CD14-positive monocyte (primary cell): ENCODE measurements at regions not wholly inside any gene's neighbourhood (a gene's known extent, or its start where the extent isn't known, plus 50 kb on each side); places are given as distances from the start of the nearest gene placed in this dataset.

ENCODE experiments used
- DNase-seq, 3 donors: peaks; one replicate each; pipeline ENCODE4 v3.0.0-alpha.2; 2011 to 2022
- H2AFZ ChIP-seq: 2 replicates; pipeline ENCODE4 v1.6.0; 2012; ENCODE audit warnings: mild to moderate bottlenecking, low read depth, low read length, inconsistent platforms; ENCODE audit not compliant: insufficient read depth, poor library complexity, severe bottlenecking
- H3K27ac ChIP-seq, 2 donors: 1 replicate in 1 of 2; 2 replicates in 1 of 2; pipeline ENCODE4 v1.5.1; 2012 to 2013; ENCODE audit warnings: low read length in 2 of 2, control low read depth in 1 of 2, inconsistent platforms in 1 of 2, low read depth in 1 of 2, mild to moderate bottlenecking in 1 of 2
- H3K27me3 ChIP-seq, 2 donors: one replicate each; pipeline versions ENCODE4 v1.6.0 to v1.6.1; 2011 to 2013; ENCODE audit warnings: low read length in 2 of 2; ENCODE audit not compliant: control insufficient read depth in 2 of 2, insufficient read depth in 2 of 2
- H3K36me3 ChIP-seq, 2 donors: replicated peaks in 1 of 2; 1 replicate in 1 of 2; 2 replicates in 1 of 2; pipeline versions ENCODE4 v1.5.1 to v1.6.1; 2012 to 2013; ENCODE audit warnings: low read length in 2 of 2, control low read depth in 1 of 2, inconsistent platforms in 1 of 2, mild to moderate bottlenecking in 1 of 2; ENCODE audit not compliant: insufficient read depth in 2 of 2, control insufficient read depth in 1 of 2
- H3K4me1 ChIP-seq, 2 donors: 1 replicate in 1 of 2; 2 replicates in 1 of 2; pipeline versions ENCODE4 v1.5.1 to v1.6.1; 2012 to 2013; ENCODE audit warnings: low read length in 2 of 2, control low read depth in 1 of 2, inconsistent platforms in 1 of 2, mild to moderate bottlenecking in 1 of 2, moderate library complexity in 1 of 2; ENCODE audit not compliant: insufficient read depth in 2 of 2, control insufficient read depth in 1 of 2
- H3K4me2 ChIP-seq: replicated peaks from 2 replicates; pipeline ENCODE3; 2012; ENCODE audit warnings: low read length, moderate library complexity, mild to moderate bottlenecking; ENCODE audit not compliant: poor library complexity, severe bottlenecking; ENCODE audit errors: extremely low read depth
- H3K4me3 ChIP-seq, 3 experiments: fragments of 200-600 bp in 1 of 3; sonication (generic) in 1 of 3; replicated peaks in 1 of 3; 1 replicate in 2 of 3; 2 replicates in 1 of 3; pipeline ENCODE4 v1.5.1; 2011 to 2013; ENCODE audit warnings: low read length in 3 of 3, mild to moderate bottlenecking in 3 of 3, control low read depth in 2 of 3, low read depth in 2 of 3, inconsistent platforms in 1 of 3, moderate library complexity in 1 of 3
- H3K79me2 ChIP-seq: 2 replicates; pipeline ENCODE4 v1.6.0; 2012; ENCODE audit warnings: mild to moderate bottlenecking, control low read depth, inconsistent platforms, low read length, moderate library complexity; ENCODE audit not compliant: insufficient read depth
- H3K9ac ChIP-seq: 2 replicates; pipeline ENCODE4 v1.6.0; 2017; ENCODE audit warnings: low read length, mild to moderate bottlenecking; ENCODE audit not compliant: insufficient read depth, poor library complexity, severe bottlenecking
- H3K9me3 ChIP-seq, 2 donors: replicated peaks in 1 of 2; 1 replicate in 1 of 2; 2 replicates in 1 of 2; pipeline versions ENCODE4 v1.5.1 to v1.6.1; 2012 to 2013; ENCODE audit warnings: low read length in 2 of 2, control low read depth in 1 of 2; ENCODE audit not compliant: control insufficient read depth in 1 of 2, insufficient read depth in 1 of 2
- H4K20me1 ChIP-seq: 2 replicates; pipeline ENCODE4 v1.6.0; 2012; ENCODE audit warnings: mild to moderate bottlenecking, low read length, control low read depth, moderate library complexity; ENCODE audit not compliant: insufficient read depth
- H3K27ac Mint-ChIP-seq, 7 donors: one replicate each; pipeline ENCODE4 v1.8.0; 2020; ENCODE audit warnings: mild to moderate bottlenecking in 7 of 7, mixed read lengths in 7 of 7, moderate library complexity in 6 of 7, inconsistent platforms in 2 of 7
- H3K27me3 Mint-ChIP-seq, 3 donors: one replicate each; pipeline ENCODE4 v1.8.0; 2021 to 2022; ENCODE audit warnings: low read depth in 3 of 3, mild to moderate bottlenecking in 3 of 3, mixed read lengths in 3 of 3, moderate library complexity in 3 of 3, inconsistent platforms in 1 of 3
- H3K36me3 Mint-ChIP-seq, 2 donors: one replicate each; pipeline ENCODE4 v1.8.0; 2020; ENCODE audit warnings: mixed read lengths in 2 of 2, inconsistent platforms in 1 of 2, mild to moderate bottlenecking in 1 of 2
- H3K4me1 Mint-ChIP-seq: one replicate; pipeline ENCODE4 v1.8.0; 2020; ENCODE audit warnings: mild to moderate bottlenecking, mixed read lengths
- H3K4me3 Mint-ChIP-seq, 2 donors: one replicate each; pipeline ENCODE4 v1.8.0; 2020; ENCODE audit warnings: mild to moderate bottlenecking in 2 of 2, mixed read lengths in 2 of 2, moderate library complexity in 1 of 2
- H3K9me3 Mint-ChIP-seq, 7 donors: one replicate each; pipeline ENCODE4 v1.8.0; 2020 to 2022; ENCODE audit warnings: mixed read lengths in 7 of 7, mild to moderate bottlenecking in 6 of 7, moderate library complexity in 6 of 7, inconsistent platforms in 2 of 7
- WGBS: methylation state at CpG from one replicate; pipeline ENCODE4 v1.1.5; 2013; ENCODE audit warnings: missing lambda C conversion rate; ENCODE audit not compliant: insufficient coverage; 5-methylcytosine and 5-hydroxymethylcytosine counted together
- intact Hi-C, 2 donors: fragments of 100-400 bp; cut with micrococcal nuclease; formaldehyde crosslinking; loops; one replicate each; pipeline versions ENCODE4 v1.15.0 to v1.15.1; 2023
- TF ChIP-seq, protein P1 (sequence below): fragments of 200-600 bp; IDR thresholded peaks from one replicate; pipeline ENCODE4 v1.8.0; 2022; ENCODE audit warnings: antibody characterized with exemption, mild to moderate bottlenecking

DNA sequence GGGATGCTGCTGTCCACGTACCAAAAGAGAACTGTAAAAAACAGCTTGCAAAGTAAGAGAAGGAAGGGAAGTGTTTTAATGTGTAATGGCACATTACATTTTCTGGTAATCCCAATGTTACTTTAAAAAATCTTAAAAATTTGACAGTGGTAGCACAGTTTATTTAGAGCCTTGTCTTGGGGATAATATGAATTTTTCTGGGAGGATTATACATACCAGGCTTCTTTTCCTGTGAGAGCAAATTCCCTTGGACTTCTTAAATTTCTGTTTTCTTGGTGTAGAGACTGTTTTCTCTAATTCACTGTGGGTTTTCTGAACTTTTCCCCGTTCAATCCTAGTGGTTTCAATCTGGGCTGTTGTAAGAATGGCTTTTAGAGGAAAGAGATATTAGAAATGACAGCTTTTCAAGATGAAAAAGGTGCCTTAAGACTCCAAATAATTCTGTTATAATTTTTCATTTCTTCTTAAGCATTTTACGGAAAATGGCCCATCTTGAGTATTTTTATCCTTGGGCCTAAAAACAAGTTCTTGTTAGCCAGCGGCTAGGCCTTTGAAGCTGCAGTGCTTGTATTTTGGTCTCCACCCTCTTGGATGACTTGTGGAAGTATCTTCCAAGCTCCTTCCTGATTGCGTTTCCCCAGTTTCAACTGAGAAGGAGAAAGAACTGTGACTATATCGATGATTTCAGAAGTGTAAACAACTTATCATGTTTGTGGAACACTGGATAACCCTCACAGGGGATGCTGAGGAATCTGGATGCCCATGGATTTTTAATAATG lies 70.0 kb downstream of the LEPR start:
- intact Hi-C loops = no loop called here
- H3K4me1 ChIP-seq = no peaks in the 10 kb centered on the region
- no peaks in the 10 kb centered on the region for H4K20me1 ChIP-seq
- H3K4me3 Mint-ChIP-seq = no peak overlapping the region
- no peak overlapping the region for H3K4me3 ChIP-seq
- no peaks in the 10 kb centered on the region for H3K36me3 Mint-ChIP-seq
- no peak overlapping the region for H2AFZ ChIP-seq
- no peak overlapping the region for H3K4me2 ChIP-seq
- H3K79me2 ChIP-seq = no peaks in the 10 kb centered on the region
- no peaks in the 10 kb centered on the region for H3K27me3 ChIP-seq
- no peak overlapping the region for H3K27ac Mint-ChIP-seq
- no peaks in the 10 kb centered on the region for H3K36me3 ChIP-seq
- no peak for DNase-seq
- H3K4me1 Mint-ChIP-seq = no peaks in the 10 kb centered on the region
- H3K9me3 Mint-ChIP-seq = peaks cover 0 to 2% (median 0%) of the 10 kb centered on the region in 7 donors
- 80% methylated on average over 2 of the region's 6 CpGs for WGBS
- H3K27me3 Mint-ChIP-seq = no peaks in the 10 kb centered on the region
- no peak overlapping the region for H3K27ac ChIP-seq
- TF ChIP-seq, protein P1, sequence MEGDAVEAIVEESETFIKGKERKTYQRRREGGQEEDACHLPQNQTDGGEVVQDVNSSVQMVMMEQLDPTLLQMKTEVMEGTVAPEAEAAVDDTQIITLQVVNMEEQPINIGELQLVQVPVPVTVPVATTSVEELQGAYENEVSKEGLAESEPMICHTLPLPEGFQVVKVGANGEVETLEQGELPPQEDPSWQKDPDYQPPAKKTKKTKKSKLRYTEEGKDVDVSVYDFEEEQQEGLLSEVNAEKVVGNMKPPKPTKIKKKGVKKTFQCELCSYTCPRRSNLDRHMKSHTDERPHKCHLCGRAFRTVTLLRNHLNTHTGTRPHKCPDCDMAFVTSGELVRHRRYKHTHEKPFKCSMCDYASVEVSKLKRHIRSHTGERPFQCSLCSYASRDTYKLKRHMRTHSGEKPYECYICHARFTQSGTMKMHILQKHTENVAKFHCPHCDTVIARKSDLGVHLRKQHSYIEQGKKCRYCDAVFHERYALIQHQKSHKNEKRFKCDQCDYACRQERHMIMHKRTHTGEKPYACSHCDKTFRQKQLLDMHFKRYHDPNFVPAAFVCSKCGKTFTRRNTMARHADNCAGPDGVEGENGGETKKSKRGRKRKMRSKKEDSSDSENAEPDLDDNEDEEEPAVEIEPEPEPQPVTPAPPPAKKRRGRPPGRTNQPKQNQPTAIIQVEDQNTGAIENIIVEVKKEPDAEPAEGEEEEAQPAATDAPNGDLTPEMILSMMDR = no peak
- no peak overlapping the region for H3K9ac ChIP-seq
- no peaks in the 10 kb centered on the region for H3K9me3 ChIP-seq

DNA sequence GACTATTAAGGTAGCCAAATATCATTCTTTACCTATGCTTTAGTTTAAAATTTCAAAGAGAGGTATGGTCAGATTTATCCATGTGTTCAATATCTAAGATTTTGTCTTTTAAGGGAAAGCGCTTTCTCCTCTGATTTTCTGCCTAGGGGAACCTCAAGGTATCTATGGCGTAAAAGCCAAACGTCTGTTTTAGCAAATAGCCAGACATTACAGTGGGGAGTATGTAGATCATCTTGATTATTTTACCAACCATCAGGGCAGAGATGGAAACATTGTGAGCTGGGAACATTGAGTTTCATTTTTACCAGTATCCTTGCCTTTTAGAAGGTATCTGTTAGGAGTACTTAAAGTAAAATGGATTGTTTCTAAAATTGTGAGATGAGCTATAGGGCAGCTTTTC lies 71.0 kb downstream of the LEPR start:
- Histone ChIP-seq H3K79me2 (no peaks in the 10 kb centered on the region), H3K27me3 (no peaks in the 10 kb centered on the region), H3K27ac (no peak overlapping the region), H3K4me1 (no peaks in the 10 kb centered on the region), H3K4me3 (no peak overlapping the region), H3K4me2 (no peak overlapping the region), H4K20me1 (no peaks in the 10 kb centered on the region), H2AFZ (no peak overlapping the region), H3K36me3 (no peaks in the 10 kb centered on the region), H3K9me3 (no peaks in the 10 kb centered on the region), H3K9ac (no peak overlapping the region)
- Mint-ChIP-seq H3K9me3 (peaks cover 0 to 2% (median 0%) of the 10 kb centered on the region in 7 donors), H3K27ac (no peak overlapping the region), H3K4me3 (no peak overlapping the region), H3K36me3 (no peaks in the 10 kb centered on the region), H3K27me3 (no peaks in the 10 kb centered on the region), H3K4me1 (no peaks in the 10 kb centered on the region)
- no peak for DNase-seq
- WGBS = no CpG with 5 or more reads among the region's 3 CpGs
- intact Hi-C loops = no loop called here
- TF ChIP-seq, protein P1 = no peak
